HG03280 (cell line): ENCODE measurements at regions not wholly inside any gene's neighbourhood (a gene's known extent, or its start where the extent isn't known, plus 50 kb on each side); places are given as distances from the start of the nearest gene placed in this dataset.
"Not testable (repeated sequence)": the region's sequence is repeated elsewhere in the genome, so short reads cannot be mapped to it uniquely, and the experiment has no call there.

Experiments used
- ATAC-seq: cut with Tn5 transposase; IDR thresholded peaks from one replicate; pipeline ENCODE4 v1.9.1; 2021; ENCODE audit warnings: mild to moderate bottlenecking, moderate library complexity; ENCODE audit not compliant: unreplicated experiment

DNA sequence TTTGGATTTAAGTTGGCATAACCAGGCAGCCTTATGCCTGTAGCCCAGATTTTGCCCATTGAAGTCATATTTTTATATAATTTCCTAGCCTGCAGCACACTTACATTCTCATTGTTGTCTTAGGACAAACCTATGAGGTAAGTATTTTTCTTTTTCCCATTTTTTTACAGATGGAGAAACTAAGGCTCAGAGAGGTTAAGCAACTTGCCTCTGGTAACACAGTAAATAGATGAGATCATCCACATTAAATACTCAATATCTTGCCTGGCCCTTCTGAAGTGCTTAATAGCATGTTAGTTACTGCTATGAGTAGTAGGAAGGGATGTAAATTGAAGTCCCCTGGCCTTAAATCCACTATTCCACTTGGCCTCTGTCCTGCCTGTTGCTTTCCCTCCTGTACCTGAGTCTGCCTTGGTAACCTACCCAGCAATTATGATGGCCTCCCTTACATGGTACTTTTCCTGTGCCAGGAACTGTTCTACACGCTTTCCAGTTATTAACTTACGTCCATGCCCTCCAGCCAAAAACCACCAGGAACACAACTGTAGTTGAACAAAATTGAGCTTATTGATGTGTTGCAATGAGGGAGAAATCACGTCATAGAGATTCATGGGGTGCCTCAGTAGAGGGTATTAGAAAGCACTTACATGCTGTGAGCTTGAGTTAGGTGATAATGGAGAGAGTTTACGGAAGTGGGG is 111.6 kb upstream of the FGGY start:
- ATAC-seq: no peak

DNA sequence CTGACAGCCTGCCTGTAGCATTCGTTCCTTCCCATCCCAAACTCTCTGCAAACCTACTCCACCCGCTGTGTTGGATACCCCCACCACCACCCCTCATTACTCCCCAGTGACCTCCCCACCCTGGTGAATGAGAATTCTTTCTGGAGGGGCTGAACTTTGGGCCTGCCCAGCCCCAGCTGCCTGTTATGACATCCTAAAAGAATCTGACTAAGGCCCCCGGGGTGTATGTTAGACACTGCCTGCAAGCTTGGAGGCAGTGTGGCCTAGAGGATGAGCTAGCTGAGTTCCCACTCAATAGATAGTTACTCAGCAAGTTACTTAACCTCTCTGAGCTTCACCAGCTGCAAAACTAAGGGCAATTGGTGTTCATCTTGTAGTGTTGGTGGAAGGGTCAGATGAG is 110.2 kb upstream of the FGGY start:
- no peak for ATAC-seq

GRCh38 chr1:59188413-59189213 is 108.3 kb upstream of the FGGY start:
- ATAC-seq: no peak

GRCh38 chr1:59193443-59194093 is 103.3 kb upstream of the FGGY start:
- ATAC-seq: no peak

GRCh38 chr1:59194621-59195020 is 102.3 kb upstream of the FGGY start:
- no peak for ATAC-seq

DNA sequence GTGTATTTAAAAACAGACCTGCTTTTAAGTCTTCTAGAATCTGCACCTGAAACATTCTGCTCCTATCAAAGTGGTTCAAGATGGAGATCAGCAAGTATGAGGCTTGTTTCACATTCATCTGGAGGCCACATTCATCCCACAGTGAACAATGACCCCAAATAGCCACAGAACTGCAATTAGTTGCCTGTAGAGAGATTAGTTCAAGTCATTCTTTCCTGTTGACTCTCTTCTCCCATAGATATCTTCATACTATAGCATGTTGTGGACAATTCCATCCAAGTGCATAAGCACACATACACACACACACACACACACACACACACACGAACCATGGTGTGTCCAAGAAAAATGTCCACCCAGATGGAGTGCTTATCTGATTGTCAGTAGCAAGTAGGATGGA is 101.7 kb upstream of the FGGY start:
- ATAC-seq: no peak

GRCh38 chr1:59198564-59198963 is 98.3 kb upstream of the FGGY start:
- no peak for ATAC-seq

DNA sequence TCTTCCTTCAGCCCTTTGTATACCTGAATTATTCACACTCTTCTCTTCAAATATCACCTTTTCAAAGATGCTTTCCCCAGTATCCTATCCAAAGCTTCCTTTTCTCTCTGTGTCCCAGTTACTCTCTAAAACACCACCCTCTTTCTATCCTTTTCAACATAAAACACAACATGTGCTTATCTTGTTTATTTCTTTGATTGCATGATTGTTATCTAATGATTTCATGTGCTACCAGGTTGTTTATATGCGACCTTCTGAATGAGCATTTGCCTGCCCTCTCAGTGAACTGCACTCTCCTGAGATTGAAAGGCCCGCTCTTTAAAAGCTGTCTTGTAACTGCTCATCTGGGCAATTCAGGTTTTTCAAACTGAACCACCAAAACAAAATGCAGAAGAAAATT is 97.7 kb upstream of the FGGY start:
- no peak for ATAC-seq

DNA sequence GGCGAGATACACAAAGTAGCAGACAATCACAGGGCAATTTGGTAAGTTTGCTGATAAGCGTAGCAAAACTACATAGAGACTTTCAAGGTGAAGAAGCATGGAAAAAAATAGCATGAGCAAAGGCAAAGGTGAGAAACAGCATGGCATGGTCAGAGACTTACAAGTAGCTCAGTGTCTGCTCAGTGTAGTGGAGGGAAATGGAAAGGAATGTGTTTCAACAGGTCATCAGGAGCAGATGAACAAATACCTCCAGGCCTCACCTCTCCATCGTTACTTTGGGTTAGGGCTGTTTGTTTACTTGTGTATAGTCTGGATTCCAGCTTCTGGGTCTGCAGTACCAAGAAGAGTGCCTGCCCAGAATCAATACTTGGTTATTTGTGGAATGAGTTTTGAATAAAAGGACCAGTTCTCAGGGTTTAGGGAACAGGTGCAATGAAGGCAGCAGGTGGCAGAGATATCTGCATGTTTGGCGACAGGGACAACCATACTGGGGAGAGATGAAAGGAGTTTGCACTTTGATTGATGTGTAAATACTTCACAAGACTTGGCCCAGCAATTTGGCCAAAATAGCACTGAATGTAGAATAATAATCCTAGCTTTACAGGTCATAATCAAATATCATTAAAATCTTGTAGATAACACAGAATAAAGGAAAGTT is 97.0 kb upstream of the FGGY start:
- no peak for ATAC-seq

GRCh38 chr1:59201341-59201740 is 95.6 kb upstream of the FGGY start:
- ATAC-seq: no peak

- ATAC-seq: no peak
These were observed 94.4 kb upstream of the FGGY start for GRCh38 chr1:59202455-59202854.

DNA sequence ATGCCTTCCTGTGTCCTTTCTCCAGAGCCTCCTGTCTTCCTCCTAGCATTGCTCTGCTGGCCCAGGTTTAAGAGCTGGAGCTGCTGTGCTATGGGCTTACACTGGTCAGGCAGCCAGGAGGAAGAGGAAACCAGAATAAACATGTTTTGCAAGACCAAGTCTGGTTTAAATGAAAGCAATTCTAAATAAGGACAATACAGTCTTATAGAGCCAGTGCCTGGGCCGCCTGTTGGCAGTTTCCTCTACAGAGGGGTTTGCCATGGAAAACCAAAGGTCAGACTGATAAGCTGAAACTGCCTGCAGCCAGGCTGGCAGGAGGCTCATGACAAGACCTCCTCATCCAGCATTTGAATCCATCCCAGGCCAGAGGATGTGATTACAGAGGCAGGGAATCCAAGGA is 92.9 kb upstream of the FGGY start:
- no peak for ATAC-seq

GRCh38 chr1:59206616-59207015 is 90.3 kb upstream of the FGGY start:
- ATAC-seq: not testable (repeated sequence)

DNA sequence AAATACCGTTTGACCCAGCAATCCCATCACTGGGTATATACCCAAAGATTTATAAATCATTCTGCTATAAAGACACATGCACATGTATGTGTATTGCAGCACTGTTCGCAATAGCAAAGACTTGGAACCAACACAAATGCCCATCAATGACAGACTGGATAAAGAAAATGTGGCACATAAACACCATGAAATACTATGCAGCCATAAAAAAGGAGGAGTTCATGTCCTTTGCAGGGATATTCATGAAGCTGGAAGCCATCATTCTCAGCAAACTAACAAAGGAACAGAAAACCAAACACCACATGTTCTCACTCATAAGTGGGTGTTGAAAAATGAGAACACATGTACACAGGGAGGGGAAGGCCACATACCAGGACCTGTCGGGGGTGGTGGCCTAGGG is 86.5 kb upstream of the FGGY start:
- ATAC-seq: not testable (repeated sequence)

DNA sequence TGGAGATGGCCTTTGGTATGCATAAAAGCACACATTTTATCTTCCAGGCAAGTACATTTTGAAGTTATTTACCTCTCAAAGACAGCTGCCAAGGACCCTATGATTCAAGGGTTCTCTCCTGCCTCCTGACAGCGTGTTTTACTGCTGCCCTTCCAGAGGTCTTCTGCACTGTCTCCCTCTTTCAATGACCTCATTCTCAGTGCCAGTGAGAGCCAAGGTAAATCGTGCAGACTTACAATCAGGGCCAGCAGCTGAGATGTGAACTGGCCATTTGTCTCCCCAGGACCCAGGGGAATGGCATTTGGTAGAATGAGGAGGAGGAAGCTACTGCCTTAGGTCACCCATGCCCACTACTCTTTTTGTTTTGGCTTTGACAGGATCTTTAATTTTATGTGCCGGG is 84.2 kb upstream of the FGGY start:
- ATAC-seq: no peak

DNA sequence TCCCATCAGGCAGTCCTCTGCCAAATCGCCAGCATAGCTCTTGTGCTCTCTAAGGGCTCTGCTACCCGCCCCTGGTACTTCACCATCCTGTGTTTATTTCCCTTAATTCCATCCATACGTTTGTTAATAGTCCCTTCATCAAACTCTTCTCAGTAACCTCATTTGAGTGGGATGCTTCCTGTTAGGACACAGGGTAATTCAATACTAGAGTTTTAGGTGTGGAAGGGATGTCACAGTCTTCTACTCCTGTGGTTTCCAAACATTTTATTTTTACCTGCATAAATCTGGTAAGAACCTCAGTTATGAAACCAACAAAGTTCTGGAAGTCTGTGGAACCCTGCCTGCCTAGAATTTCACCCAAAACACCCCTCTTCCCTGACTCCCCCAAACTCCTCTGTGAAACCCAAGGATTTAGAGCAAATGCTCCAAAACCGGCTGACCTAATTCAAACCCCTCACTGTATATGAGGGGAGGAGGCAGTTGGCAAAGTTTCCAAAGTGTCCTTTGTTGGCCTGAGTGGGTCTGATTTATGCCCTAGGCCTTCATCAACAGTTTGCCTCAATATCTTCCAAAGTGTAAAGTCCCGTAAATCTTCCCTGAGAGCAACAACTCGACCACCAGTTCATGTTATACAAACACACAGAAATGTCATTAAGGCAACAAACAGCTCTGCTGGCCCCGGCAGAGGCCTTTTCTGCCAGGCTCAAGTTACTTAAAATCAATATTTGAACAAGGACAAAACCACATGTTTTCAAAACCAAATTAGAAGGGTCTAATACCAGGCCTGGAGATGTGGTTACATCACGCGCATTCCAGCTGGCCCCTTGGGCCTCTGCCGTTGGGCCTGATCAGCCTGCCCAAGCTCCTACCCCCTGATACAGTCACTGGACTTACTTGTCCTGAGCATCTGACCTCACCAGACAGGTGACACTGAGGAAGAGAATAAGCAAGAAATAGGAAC is 82.4 kb upstream of the FGGY start:
- ATAC-seq: no peak

DNA sequence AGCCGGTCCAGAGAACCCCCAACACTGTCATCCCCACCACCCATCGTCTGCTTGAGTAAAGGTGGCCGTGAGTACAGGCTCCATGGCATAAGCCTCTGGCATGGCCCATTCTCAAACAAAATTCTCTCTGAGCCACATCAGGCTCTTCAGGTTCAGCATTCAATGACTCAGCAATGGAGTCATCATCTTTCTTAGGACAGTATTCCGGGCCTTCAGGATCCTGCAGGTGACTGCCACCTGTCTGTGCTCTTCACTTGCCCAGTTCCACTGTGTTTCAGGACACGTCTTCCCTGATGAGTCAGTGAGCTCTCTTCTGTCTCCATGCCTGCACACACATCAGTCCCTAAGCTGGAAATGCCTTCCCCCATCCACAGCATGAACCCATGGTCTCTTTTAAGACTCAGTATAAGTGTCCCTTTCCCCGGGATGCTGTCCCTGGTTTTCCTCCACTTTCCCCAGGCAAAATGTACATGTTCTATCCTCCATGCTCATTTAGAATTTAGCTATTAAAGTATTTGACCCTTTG is 81.1 kb upstream of the FGGY start:
- no peak for ATAC-seq

GRCh38 chr1:59217439-59217838 is 79.5 kb upstream of the FGGY start:
- ATAC-seq: not testable (repeated sequence)

DNA sequence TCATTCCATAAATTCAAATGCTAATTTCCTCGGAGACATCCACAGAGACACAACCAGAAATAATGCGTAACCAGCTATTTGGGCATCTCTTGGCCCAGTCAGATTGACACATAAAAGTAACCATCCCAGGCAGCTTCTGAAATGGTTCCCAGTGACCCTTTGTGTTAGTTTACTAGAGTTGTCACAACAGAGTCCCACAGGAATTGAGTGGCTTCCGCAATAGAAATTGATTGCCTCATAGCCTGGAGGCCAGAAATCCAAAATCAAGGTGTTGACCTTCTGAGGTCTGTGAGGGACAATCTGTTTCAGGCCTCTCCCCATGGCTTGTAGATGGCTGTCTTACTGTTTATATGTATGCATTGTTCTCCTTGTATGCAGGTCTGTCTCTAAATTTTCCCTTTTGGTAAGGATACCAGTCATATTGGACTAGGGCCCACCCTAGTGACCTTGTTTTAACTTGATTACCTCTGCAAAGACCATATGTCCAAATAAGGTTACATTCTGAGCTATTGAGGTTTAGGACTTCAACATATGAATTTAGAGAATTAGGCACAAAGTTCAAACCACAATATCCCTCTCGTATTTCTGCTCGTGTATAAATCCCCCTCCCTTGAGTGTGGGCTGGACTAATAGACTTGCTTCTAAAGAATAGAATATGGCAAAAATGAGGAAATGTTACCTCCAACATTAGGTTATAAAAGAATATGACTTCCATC is 78.2 kb upstream of the FGGY start:
- ATAC-seq: no peak
